WI38 (cell line): ENCODE measurements at regions not wholly inside any gene's neighbourhood (a gene's known extent, or its start where the extent isn't known, plus 50 kb on each side); places are given as distances from the start of the nearest gene placed in this dataset.

Experiments used
- H3K4me3 ChIP-seq: 2 replicates; pipeline ENCODE4 v1.5.1; 2011; ENCODE audit warnings: low read depth, mild to moderate bottlenecking, control low read depth, low read length
- CTCF ChIP-seq: IDR thresholded peaks from 2 replicates; pipeline ENCODE4 v1.5.1; 2012; ENCODE audit warnings: low read depth, mild to moderate bottlenecking, control low read depth, low read length

- TF ChIP-seq CTCF, result no peak
- no peak overlapping the region for H3K4me3 ChIP-seq
Observed at GRCh38 chr10:61828034-61828433, 73.5 kb upstream of the ARID5B start.

- H3K4me3 ChIP-seq, result no peak overlapping the region
- no peak for TF ChIP-seq CTCF
Observed at GRCh38 chr10:61828788-61829187, 72.7 kb upstream of the ARID5B start.

- H3K4me3 ChIP-seq, result no peak overlapping the region
- TF ChIP-seq CTCF, result no peak
Observed at GRCh38 chr10:61830072-61830845, 71.2 kb upstream of the ARID5B start.

GRCh38 chr10:61830846-61831273 lies 70.6 kb upstream of the ARID5B start:
- no peak overlapping the region for H3K4me3 ChIP-seq
- TF ChIP-seq CTCF, result no peak

- no peak overlapping the region for H3K4me3 ChIP-seq
Observed at GRCh38 chr10:61832866-61833481, 68.5 kb upstream of the ARID5B start.

GRCh38 chr10:61834519-61834918 lies 67.0 kb upstream of the ARID5B start:
- no peak overlapping the region for H3K4me3 ChIP-seq
- TF ChIP-seq CTCF, result no peak

More at GRCh38 chr10:61832866-61833481, 68.5 kb upstream of the ARID5B start:
- no peak for TF ChIP-seq CTCF

- H3K4me3 ChIP-seq, result no peak overlapping the region; the same call in 1 of the 2 replicates
Observed at GRCh38 chr10:61835069-61835945, 66.2 kb upstream of the ARID5B start.

More at GRCh38 chr10:61835069-61835945, 66.2 kb upstream of the ARID5B start:
- 0 out of 2 replicates have a peak, but pooled peaks have one; percentile 19 for TF ChIP-seq CTCF
